Right lobe of liver (tissue), 6 donors: ENCODE measurements at regions not wholly inside any gene's neighbourhood (a gene's known extent, or its start where the extent isn't known, plus 50 kb on each side); places are given as distances from the start of the nearest gene placed in this dataset.

ENCODE experiments used
- ATAC-seq, 4 donors: fragments of 200-7000 bp; cut with Tn5 transposase; one replicate each; pipeline ENCODE4 v1.9.1; 2020; ENCODE audit warnings: mild to moderate bottlenecking in 4 of 4, moderate library complexity in 4 of 4
- DNase-seq, 3 donors: peaks; one replicate each; pipeline ENCODE4 v3.0.0-alpha.2; 2020
- H3K27ac ChIP-seq, 3 donors: fragments of 200-600 bp; one replicate each; pipeline ENCODE4 v1.8.0; 2022
- H3K27me3 ChIP-seq, 2 donors: fragments of 200-600 bp; one replicate each; pipeline ENCODE4 v1.8.0; 2022
- H3K36me3 ChIP-seq, 4 donors: fragments of 200-600 bp; sonication (generic) in 1 of 4; one replicate each; pipeline versions ENCODE4 v1.5.1 to v1.8.0; 2017 to 2022; ENCODE audit warnings: control low read depth in 1 of 4
- H3K4me1 ChIP-seq, 4 donors: fragments of 200-600 bp; sonication (generic) in 1 of 4; one replicate each; pipeline versions ENCODE4 v1.5.1 to v1.8.0; 2017 to 2022; ENCODE audit warnings: control low read depth in 1 of 4
- H3K4me3 ChIP-seq, 3 donors: fragments of 200-600 bp; one replicate each; pipeline ENCODE4 v1.8.0; 2022
- H3K9me3 ChIP-seq, 4 donors: fragments of 200-600 bp; sonication (generic) in 1 of 4; one replicate each; pipeline versions ENCODE4 v1.5.1 to v1.8.0; 2017 to 2022; ENCODE audit warnings: control low read depth in 1 of 4
- CTCF ChIP-seq, 4 donors: fragments of 200-600 bp in 3 of 4; fragments of 450-650 bp in 1 of 4; IDR thresholded peaks; one replicate each; pipeline versions ENCODE4 v1.5.1 to v1.8.0; 2016 to 2022; ENCODE audit warnings: antibody characterized with exemption in 4 of 4, mild to moderate bottlenecking in 2 of 4
- POLR2A ChIP-seq: fragments of 450-650 bp; IDR thresholded peaks from one replicate; pipeline ENCODE4 v1.6.1; 2017; ENCODE audit warnings: antibody characterized with exemption, mild to moderate bottlenecking
- WGBS: methylation state at CpG from one replicate; pipeline ENCODE4 v1.1.6; 2018; ENCODE audit warnings: low coverage, low lambda C conversion rate; ENCODE audit not compliant: insufficient coverage; ENCODE audit errors: missing lambda C conversion rate; 5-methylcytosine and 5-hydroxymethylcytosine counted together
- intact Hi-C, 2 donors: fragments of 100-400 bp; cut with DNase I; formaldehyde crosslinking; loops; one replicate each; pipeline versions ENCODE4 v1.11.2 to v1.14.1; 2022
- donor health status: DM: no; HTN: yes; CAD: no.
- donor health status: DM: no; HTN: no; CAD: no.
- donor health status: DM: no; HTN: no; CAD: no.
- donor health status: DM: no; HTN: yes; CAD: no.
- donor health status: DM: no; HTN: yes; CAD: no.

GRCh38 chr15:46856839-46857502 is 860.3 kb upstream of the SEMA6D start:
- Histone ChIP-seq H3K4me1 (no peaks in the 10 kb centered on the region), H3K27me3 (no peaks in the 10 kb centered on the region), H3K9me3 (peaks cover 0 to 3% (median 0%) of the 10 kb centered on the region in 4 donors), H3K36me3 (no peaks in the 10 kb centered on the region), H3K4me3 (no peak overlapping the region), H3K27ac (no peak overlapping the region)
- DNase-seq: no peak
- intact Hi-C loops: no loop called here
- TF ChIP-seq POLR2A (no peak), CTCF (IDR thresholded peaks at IDR 0.05) (no peak)
- ATAC-seq: no peak
- 47% methylated on average over 6 of the region's 6 CpGs for WGBS

GRCh38 chr15:46858150-46858549 is 859.2 kb upstream of the SEMA6D start:
- WGBS: 19% methylated on average over 3 of the region's 3 CpGs
- DNase-seq: no peak

GRCh38 chr15:46861796-46862195 is 855.5 kb upstream of the SEMA6D start:
- no peak for DNase-seq
- no peaks in the 10 kb centered on the region for H3K36me3 ChIP-seq
- H3K27me3 ChIP-seq: no peaks in the 10 kb centered on the region
- intact Hi-C loops: no loop called here
- ATAC-seq: no peak
- H3K9me3 ChIP-seq: peaks cover 0 to 3% (median 0%) of the 10 kb centered on the region in 4 donors
- TF ChIP-seq CTCF (IDR thresholded peaks at IDR 0.05) (no peak), POLR2A (no peak)
- H3K4me1 ChIP-seq: no peaks in the 10 kb centered on the region
- no peak overlapping the region for H3K27ac ChIP-seq
- 82% methylated on average over 2 of the region's 2 CpGs for WGBS
- H3K4me3 ChIP-seq: no peak overlapping the region

More at GRCh38 chr15:46858150-46858549, 859.2 kb upstream of the SEMA6D start:
- Histone ChIP-seq H3K4me3 (no peak overlapping the region), H3K4me1 (no peaks in the 10 kb centered on the region), H3K9me3 (peaks cover 0 to 3% (median 0%) of the 10 kb centered on the region in 4 donors), H3K36me3 (no peaks in the 10 kb centered on the region), H3K27ac (no peak overlapping the region), H3K27me3 (no peaks in the 10 kb centered on the region)
- TF ChIP-seq CTCF (IDR thresholded peaks at IDR 0.05) (no peak), POLR2A (no peak)
- no peak for ATAC-seq
- intact Hi-C loops: no loop called here

GRCh38 chr15:46865155-46865554 is 852.1 kb upstream of the SEMA6D start:
- Histone ChIP-seq H3K27me3 (no peaks in the 10 kb centered on the region), H3K4me3 (no peak overlapping the region), H3K27ac (no peak overlapping the region), H3K9me3 (no peaks in the 10 kb centered on the region), H3K36me3 (no peaks in the 10 kb centered on the region), H3K4me1 (no peaks in the 10 kb centered on the region)
- no peak for ATAC-seq
- no peak for DNase-seq
- whole genome bisulfite sequencing: 38% methylated on average over 6 of the region's 6 CpGs
- TF ChIP-seq POLR2A: no peak
- no peak for TF ChIP-seq CTCF (IDR thresholded peaks at IDR 0.05)
- intact Hi-C loops: no loop called here
